Peyer's patch (tissue), 4 donors: ENCODE measurements at regions not wholly inside any gene's neighbourhood (a gene's known extent, or its start where the extent isn't known, plus 50 kb on each side); places are given as distances from the start of the nearest gene placed in this dataset.

Experiments used
- CTCF ChIP-seq, 6 experiments: fragments of 450-650 bp in 4 of 6; fragments of 200-600 bp in 2 of 6; sonication (generic) in 1 of 6; IDR thresholded peaks; one replicate each; pipeline ENCODE4 v1.5.1; 2017 to 2019; ENCODE audit warnings: antibody characterized with exemption in 6 of 6, mild to moderate bottlenecking in 3 of 6, moderate library complexity in 1 of 6
- POLR2A ChIP-seq, 2 donors: fragments of 450-650 bp; IDR thresholded peaks; one replicate each; pipeline ENCODE4 v1.5.1; 2017; ENCODE audit warnings: antibody characterized with exemption in 2 of 2, mild to moderate bottlenecking in 2 of 2, moderate library complexity in 2 of 2

GRCh38 chr16:86396422-86396821, 113.9 kb upstream of the FOXF1 start:
- TF ChIP-seq CTCF (IDR thresholded peaks at IDR 0.05) = no peak
- no peak for TF ChIP-seq POLR2A (IDR thresholded peaks at IDR 0.05)
